Choroid plexus epithelial cell (primary cell): ENCODE measurements at regions not wholly inside any gene's neighbourhood (a gene's known extent, or its start where the extent isn't known, plus 50 kb on each side); places are given as distances from the start of the nearest gene placed in this dataset.

Source experiments
- DNase-seq: peaks from one replicate; pipeline ENCODE4 v3.0.0-alpha.2; 2010; ENCODE audit warnings: low read depth
- H3K4me3 ChIP-seq: 2 replicates; pipeline ENCODE4 v1.5.1; 2011; ENCODE audit warnings: low read depth, mild to moderate bottlenecking, control low read depth, low read length, moderate library complexity
- TF ChIP-seq, protein P1 (sequence below): conservative IDR thresholded peaks from 2 replicates; pipeline ENCODE4 v1.5.1; 2011; ENCODE audit warnings: low read depth, mild to moderate bottlenecking, control low read depth, inconsistent platforms, low read length, moderate library complexity

DNA sequence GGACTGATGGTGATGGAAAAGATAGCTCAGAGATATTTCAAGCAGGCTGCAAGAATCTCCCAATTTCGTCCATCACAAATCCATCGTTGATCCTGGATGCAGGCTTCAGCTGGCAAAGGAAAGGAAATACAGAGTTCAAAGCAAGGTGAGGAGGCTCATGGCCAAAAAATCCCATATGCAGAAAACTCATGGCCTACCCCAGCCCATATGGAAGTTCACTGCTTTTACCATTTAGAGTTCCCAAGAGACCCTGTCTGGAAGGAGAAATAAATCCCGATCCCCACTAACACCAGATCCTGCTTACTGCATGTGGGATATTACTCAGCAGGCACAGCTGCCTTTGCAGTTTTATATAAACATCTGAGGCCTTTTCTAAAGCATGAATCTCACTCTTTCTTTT, 412.9 kb upstream of the SPRY2 start:
- no peak overlapping the region for H3K4me3 ChIP-seq
- DNase-seq, result peak; percentile 12
- TF ChIP-seq, protein P1, sequence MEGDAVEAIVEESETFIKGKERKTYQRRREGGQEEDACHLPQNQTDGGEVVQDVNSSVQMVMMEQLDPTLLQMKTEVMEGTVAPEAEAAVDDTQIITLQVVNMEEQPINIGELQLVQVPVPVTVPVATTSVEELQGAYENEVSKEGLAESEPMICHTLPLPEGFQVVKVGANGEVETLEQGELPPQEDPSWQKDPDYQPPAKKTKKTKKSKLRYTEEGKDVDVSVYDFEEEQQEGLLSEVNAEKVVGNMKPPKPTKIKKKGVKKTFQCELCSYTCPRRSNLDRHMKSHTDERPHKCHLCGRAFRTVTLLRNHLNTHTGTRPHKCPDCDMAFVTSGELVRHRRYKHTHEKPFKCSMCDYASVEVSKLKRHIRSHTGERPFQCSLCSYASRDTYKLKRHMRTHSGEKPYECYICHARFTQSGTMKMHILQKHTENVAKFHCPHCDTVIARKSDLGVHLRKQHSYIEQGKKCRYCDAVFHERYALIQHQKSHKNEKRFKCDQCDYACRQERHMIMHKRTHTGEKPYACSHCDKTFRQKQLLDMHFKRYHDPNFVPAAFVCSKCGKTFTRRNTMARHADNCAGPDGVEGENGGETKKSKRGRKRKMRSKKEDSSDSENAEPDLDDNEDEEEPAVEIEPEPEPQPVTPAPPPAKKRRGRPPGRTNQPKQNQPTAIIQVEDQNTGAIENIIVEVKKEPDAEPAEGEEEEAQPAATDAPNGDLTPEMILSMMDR, result no peak

DNA sequence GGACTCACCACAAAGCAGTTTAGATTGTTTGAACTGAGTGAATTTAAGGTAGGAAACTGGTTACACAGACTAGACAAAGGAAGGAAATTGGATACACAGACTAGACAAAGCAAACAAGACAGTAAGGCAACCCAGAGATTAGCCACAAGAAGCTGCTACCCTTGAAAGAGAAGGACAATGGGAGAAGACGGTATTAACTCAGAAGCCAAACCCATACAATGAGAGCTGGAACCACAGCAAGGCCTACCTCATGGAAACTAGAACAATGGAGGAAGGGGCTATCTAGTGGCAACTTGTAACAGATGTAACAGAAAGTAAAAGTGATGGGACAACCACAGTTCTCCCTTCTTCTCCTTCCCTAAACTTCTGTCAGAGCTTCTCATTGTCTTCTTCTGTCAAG, 410.9 kb upstream of the SPRY2 start:
- TF ChIP-seq, protein P1, result no peak
- no peak overlapping the region for H3K4me3 ChIP-seq
- DNase-seq, result no peak

DNA sequence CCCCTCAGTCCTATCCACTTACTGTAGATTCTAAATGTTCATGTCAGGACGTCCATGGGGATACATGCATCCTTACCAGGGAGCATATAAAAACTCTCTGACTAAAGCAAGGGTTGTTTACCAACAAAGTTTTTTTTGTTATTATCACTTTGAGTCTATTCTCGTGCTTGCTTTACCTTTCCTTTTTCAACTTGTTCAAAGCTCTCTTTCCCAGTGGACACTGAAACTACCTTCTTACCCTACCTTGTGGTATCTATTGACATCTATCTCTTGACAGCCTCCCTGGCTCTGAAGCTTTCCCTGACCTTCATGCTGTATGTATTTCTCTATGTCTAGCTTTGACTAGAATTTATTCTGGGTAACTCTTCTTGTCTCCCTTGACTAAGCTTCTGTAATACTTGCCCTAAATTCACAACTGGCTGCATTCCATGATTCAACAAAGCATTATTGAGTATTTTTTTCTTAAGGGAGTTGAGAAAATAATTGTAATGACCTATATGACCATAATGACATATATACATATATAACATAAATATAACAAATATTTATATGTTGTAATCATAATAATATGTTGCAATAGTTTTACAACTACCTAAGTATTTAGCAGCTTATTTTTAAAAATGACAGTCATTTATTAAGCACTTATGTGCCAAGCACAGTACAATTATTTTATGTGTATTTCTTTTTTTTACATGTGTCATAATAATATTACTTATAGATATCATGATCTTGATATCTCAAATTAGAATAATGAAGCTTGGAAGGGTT, 403.4 kb upstream of the SPRY2 start:
- no peak for DNase-seq
- H3K4me3 ChIP-seq, result no peak overlapping the region
- TF ChIP-seq, protein P1, result no peak

DNA sequence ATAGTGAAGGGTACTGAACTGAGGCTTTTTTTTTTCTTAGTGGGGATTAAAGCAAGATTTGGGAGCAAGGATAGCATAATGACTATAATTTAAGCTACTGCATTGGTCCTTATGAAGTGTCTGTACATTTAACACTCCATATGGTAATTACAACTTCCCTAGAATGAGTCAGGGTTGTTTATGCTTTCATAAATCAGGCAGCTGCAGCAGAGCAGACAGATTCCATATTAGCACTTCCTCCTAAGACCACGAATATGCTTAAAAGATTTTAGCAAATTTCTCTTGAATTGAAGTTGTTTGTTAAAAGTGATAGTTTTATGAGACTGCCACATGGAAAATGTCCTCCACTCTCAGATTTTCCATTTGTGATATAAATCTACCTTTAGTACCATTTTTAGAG, 401.1 kb upstream of the SPRY2 start:
- TF ChIP-seq, protein P1, result no peak
- DNase-seq, result peak; percentile 13
- no peak overlapping the region for H3K4me3 ChIP-seq

DNA sequence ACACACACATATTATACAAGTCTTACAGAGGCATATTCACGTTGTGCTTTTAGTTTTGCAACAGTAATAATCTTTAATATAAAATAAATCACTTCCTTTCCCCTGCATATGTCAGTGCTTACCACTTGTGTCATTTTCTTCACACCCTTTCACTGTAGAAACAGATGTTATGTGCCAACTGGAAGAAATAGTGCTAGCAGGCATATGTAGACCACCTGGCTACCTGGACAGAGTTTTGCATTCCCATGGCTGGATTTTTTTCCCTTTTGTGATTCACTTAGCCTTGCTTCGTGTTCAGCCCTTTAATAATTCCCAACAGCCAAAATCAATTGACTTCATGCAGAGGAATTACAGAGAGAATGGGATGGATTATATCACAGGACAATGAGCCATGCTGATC, 399.1 kb upstream of the SPRY2 start:
- H3K4me3 ChIP-seq, result no peak overlapping the region
- TF ChIP-seq, protein P1, result no peak
- no peak for DNase-seq

DNA sequence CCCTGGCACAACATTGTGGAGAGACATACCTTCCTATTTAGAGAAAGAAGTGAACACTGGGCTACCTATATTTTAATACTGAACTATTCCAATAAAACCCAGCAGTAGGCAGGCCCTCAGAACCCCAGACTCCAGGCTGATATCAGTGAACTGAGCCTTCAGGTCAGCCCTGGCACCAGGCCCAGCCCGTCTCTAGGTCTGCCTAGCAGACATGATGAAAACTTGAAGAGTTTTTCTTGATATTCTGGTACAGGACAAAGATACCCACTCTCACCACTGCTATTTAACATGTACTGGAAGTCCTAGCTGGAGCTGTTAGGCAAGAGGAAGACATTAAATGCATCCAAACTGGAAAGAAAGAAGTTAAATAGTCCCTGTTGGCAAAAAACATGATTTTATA, 396.6 kb upstream of the SPRY2 start:
- peak; percentile 11 for DNase-seq
- no peak overlapping the region for H3K4me3 ChIP-seq
- TF ChIP-seq, protein P1, result no peak
